GM21786 (cell line): ENCODE measurements at regions not wholly inside any gene's neighbourhood (a gene's known extent, or its start where the extent isn't known, plus 50 kb on each side); places are given as distances from the start of the nearest gene placed in this dataset.

Experiments
- ATAC-seq: cut with Tn5 transposase; IDR thresholded peaks from one replicate; pipeline ENCODE4 v1.9.1; 2021; ENCODE audit not compliant: unreplicated experiment

GRCh38 chr10:30793093-30793492 is 163.5 kb upstream of the LYZL2 start:
- no peak for ATAC-seq

DNA sequence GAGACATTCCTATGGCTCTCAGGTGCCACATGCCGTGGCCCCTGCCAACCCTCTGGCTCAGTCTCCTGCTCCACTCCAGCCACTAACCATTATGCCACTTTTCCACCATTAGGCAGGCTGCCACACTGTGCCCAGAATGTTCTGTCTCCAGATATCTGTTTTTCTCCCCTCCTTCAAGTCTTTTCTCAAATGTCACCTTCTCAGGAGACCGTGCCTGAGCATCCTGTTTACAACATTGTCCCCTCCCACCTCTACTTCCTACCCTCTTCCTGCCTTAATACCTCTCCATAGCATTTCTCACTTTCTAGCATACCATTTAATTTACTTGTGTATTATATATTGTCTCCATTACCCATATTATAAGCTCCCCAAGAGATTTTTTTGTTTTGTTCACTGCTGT is 162.5 kb upstream of the LYZL2 start:
- ATAC-seq = no peak

- ATAC-seq = no peak
These were observed 161.7 kb upstream of the LYZL2 start for GRCh38 chr10:30791197-30791611.

DNA sequence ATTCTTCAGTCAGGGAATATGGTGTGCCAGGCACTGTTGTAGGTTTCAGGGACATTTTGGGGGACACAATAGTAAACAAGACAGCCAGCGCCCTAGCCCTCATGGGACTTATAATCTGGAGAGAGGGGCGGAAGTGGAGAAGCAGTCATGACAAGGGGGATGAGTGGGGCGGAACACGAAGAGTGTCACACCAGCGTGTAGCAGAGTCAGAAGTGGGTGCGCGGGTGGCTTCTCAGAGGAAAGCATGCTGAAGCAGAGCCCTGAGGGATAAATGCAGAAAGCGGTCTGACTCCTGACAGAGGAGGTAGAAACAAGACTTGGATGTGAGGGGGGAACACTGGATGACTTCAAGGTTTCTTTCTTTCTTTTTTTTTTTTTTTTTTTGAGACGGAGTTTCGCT is 160.3 kb upstream of the LYZL2 start:
- ATAC-seq = no peak

DNA sequence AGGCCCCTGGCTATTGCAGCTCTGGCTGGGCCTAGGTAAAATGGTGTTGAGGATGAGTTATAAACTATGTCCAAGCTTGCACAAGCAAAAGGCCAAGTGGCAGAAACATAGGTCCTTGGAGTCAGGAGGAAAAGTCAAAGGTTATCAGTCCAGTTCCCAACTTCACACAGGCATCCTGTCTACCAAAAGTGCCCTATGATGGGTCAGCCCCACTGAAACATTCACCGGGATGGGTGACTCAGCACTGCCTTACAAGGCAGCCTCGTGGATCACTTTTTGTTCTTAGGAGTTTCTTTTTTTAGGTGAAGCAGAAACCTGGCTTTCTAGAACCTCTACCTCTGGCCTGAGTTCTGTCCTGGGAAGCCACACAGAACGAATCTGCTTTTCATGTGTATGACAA is 158.8 kb upstream of the LYZL2 start:
- no peak for ATAC-seq

- ATAC-seq = no peak
These were observed 157.4 kb upstream of the LYZL2 start for GRCh38 chr10:30786906-30787305.

GRCh38 chr10:30786131-30786530 is 156.6 kb upstream of the LYZL2 start:
- no peak for ATAC-seq

- ATAC-seq = no peak
These were observed 155.5 kb upstream of the LYZL2 start for GRCh38 chr10:30784897-30785605.

- ATAC-seq = no peak
These were observed 155.0 kb upstream of the LYZL2 start for GRCh38 chr10:30784524-30784896.

DNA sequence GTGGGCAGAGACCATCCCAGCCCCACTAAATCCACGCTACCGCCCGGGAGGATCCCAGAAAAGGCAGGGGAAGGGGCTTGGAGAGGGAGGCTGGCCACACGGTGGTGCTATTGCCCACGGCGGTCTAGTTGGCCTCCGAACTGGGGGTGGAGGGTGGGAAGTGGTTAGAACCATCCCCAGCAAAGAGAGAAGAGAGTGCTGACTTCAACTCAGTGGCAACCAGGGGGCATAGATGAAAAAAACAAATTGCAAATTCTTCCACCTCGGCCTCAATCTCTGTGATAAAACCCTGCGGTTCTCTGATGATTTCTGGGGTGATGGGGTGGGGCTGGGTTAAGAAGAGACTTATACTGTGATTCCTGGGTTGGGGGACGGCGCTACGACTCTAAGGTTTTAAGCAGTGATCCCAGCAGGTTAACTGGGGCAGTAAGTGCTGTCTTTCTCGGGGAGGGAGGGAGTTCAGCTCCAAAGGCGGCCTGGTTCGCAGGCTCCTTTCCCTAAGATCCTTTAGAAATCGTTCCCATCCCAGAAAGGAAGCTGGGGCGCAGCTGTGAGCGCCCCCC is 154.5 kb upstream of the LYZL2 start:
- ATAC-seq = peak; percentile 42

- peak; percentile 58 for ATAC-seq
These were observed 153.2 kb upstream of the LYZL2 start for GRCh38 chr10:30782537-30783461.

- no peak for ATAC-seq
These were observed 152.6 kb upstream of the LYZL2 start for GRCh38 chr10:30782157-30782536.

DNA sequence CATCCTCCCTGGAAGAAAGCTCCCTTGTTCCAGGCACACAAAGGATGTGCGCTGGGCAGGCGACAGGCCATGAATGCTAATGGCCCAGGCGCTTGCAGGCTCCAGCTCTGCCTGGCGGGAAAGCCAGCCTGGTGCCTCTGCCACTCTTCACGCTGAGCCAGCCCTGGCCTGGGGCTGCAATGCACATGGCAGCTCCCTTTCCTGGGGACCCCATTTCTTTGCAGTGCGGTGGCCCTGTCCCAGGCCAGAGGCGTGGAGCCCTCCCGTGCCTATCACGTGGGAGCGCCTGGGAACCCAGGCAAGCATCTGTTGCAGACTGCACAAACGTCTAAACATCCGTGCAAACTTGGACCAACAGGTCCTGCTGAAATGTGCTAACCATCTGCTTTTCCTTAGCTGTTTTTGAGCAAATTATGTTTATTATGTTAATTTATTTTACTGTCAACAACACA is 152.1 kb upstream of the LYZL2 start:
- ATAC-seq = no peak

DNA sequence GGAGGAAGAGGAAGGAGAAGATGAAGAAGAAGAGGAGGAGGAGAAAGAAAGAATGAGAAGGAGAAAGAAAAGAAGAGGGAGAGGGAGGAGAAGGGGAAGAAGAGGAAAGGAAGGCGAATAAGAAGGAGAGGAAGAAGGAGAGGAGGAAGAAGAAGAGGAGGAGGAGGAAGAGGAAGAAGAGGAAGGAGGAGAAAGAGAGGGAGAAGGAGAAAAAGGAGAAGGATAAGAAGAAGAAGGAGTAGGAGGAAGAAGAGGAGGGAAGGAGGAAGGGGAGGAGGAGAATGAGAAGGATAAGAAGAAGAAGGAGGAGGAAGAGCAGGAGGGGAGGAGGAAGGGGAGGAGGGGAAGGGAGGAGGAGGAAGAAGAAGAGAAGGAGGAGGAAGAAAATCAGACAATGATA is 149.2 kb upstream of the LYZL2 start:
- no peak for ATAC-seq

DNA sequence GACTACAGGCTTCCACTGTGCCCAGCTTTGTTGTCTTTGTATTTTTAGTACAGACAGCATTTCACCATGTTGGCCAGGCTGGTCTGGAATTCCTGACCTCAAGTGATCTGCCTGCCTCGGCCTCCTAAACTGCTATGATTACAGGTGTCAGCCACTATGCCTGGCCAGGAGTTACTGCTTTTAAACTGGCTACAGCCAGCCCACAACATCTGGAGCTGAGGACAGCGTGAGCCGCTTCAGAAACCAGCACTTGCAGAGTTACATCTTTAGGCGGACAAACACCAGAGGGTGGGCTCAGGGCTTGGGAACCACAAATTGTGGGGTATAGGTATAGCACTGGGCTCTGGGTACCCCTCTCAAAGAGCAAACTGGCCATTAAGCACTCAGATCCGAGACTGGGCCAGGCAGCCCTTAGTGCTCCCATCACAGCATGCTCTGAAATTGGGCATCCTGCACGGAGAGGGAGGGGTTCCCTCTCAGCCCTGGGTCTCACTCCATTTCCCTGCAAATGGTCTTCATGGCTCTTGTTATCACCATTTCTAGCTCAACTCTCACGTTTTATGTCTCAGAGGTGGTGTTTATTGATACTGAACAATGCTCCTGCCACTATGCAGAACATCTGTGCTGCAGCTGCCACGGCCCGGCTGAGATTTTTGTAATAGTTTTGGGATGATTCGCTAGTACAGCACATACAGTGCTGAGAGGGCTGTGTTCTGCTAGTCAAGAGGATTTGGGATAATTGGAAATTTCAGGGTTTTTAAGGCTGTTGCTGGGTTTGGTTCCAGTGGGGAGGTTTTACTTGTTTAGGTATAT is 146.4 kb upstream of the LYZL2 start:
- no peak for ATAC-seq

DNA sequence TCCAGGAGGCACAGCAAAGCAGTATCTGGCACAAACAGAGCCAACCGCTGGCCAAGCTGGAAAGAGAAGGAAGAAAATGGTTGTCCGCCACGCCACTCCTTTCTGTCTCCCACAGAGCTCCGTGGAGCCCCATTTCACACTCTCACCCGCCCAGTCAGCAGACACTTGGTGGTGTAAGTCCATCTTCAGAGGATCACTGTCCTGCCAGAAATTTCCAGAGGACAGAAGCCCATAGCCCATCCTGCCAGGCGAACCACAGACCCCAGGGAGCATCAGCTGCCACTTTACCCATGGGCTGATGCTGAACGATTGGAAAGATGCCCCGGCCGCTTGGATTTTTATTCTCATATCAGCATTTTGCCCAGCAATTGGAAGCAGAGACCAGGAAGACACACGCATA is 144.7 kb upstream of the LYZL2 start:
- ATAC-seq = no peak

DNA sequence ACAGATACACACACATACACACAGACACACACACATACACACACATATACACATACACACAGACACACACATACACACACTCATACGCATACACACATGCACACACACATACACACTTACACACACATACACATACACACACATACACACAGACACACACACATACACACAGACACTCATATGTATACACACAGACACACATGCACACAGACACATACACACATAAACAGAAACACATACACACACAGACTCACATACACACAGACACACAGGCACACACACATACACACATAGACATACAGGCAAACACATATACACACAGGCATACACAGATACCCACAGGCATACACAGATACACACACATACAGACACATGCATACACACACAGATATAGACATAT is 143.9 kb upstream of the LYZL2 start:
- ATAC-seq = no peak

DNA sequence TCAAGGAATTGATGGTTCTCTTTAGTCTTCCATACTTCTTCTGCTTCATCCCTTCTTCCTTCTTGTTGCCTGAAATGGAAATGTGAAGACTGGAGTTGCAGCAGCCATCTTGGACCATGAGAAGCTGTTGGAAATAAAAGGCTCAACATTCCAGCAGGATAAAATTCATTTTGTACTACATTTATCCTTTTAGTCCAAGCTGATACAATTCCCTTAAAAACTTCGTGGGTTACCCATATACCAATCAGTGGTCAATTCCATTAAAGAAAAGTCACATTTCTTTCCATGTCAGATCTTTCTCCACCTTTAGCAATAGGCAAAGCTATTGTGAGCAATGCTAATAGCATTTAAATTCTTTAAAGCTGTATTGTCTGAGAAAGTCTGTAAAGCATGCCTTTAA is 141.3 kb upstream of the LYZL2 start:
- no peak for ATAC-seq

DNA sequence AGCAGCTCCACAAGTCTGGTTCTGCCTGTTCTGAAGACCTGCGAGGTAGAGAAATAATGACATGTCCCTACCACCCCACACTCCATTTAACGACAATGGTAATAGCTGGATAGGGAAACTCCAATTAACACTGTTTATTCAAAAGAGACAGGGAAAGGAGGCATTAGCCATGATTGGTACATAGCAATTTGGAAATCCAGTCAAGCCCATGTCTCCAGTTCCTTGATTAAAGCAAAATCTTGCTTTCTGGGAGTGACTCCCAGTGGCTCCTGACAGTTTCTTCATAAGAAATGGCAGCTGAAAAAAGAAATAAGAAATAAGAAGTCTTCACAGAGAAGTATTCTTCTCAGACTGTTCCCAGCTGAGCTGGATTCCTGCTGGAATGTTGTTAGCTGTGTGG is 140.7 kb upstream of the LYZL2 start:
- no peak for ATAC-seq

DNA sequence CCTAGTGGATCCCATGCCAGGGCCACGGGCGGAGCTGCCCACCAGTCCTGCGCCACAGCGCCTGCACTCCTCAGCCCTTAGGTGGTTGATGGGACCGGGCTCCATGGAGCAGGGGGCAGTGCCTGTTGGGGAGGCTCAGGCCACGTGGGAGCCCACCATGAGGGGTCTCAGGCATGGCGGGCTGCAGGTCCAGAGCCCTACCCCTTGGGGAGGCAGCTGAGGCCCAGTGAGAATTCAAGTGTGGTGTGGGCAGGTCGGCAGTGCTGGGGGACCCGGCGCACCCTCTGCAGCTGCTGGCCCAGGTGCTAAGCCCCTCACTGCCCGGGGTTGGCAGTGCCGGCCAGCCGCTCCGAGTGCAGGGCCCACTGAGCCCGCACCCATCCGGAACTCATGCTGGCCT is 139.8 kb upstream of the LYZL2 start:
- ATAC-seq = no peak

GRCh38 chr10:30765616-30766015 is 136.1 kb upstream of the LYZL2 start:
- no peak for ATAC-seq
